GM19023 (cell line): ENCODE measurements at regions not wholly inside any gene's neighbourhood (a gene's known extent, or its start where the extent isn't known, plus 50 kb on each side); places are given as distances from the start of the nearest gene placed in this dataset.
"Not testable (repeated sequence)": the region's sequence is repeated elsewhere in the genome, so short reads cannot be mapped to it uniquely, and the experiment has no call there.

Source experiments
- ATAC-seq: cut with Tn5 transposase; IDR thresholded peaks from one replicate; pipeline ENCODE4 v1.9.1; 2021; ENCODE audit warnings: mild to moderate bottlenecking, moderate library complexity; ENCODE audit not compliant: unreplicated experiment

DNA sequence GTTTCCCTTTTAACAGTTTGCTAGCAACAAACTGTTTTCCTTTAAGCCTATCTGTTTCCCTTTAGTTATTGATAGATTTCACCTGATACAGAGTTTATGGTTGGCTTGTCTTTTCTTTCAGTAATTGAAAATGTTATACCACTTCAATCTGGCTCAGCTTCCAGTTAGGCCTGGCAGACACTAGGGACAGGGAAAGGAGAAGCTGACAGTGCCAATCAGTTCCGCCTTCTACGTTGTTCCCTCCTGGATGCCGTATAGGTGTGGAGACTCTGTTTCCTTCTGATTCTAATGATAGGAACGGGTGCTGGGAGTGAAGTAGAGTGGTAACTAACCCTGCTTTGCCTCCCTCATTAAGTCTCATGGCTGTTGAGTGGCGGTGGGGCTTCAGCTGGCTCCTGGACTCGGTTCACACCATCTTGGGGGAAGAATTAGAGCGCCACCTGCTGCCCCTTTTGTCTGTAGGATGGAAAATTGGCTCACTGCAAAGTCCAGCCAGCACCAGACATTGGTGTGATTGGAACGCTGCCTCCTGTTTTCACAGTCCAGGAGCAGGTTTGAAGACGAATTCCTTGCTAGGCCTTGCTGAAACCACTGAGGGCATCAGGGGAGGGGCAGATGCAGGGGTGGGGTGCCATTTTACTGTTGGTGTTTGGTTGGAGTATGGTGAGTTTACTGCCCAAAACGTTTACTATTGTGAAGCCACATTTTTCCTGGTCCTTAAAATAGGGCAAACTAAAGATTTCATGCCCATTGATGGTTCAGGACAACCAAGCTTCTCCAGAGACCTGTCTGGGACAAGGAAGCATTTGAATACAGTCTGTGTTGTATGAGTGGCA lies 1729.5 kb downstream of the GRIK2 start:
- ATAC-seq: peak; percentile 89

GRCh38 chr6:103119056-103119455 lies 1725.5 kb downstream of the GRIK2 start:
- no peak for ATAC-seq

DNA sequence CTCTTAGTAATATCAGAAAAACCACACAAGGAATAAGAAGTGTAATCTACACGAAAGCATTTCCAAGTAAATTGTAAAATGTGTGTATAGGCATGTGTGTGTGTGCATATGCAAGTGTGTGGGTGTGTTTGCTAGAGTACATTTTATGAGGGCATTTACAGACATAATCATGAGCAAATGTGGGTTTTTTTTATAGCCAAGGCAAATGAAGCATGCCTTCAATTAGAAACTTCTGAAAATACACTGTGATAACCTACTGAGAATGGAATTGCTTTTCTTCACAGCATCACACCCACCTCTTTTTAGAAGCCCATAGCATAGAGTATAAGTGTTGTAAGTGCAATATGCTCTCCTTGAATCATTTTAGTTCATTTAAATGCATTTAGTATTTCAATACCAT lies 1721.1 kb downstream of the GRIK2 start:
- no peak for ATAC-seq

GRCh38 chr6:103113416-103113815 lies 1719.9 kb downstream of the GRIK2 start:
- no peak for ATAC-seq

- ATAC-seq: no peak
Measured at GRCh38 chr6:103107985-103108384, 1714.5 kb downstream of the GRIK2 start.

DNA sequence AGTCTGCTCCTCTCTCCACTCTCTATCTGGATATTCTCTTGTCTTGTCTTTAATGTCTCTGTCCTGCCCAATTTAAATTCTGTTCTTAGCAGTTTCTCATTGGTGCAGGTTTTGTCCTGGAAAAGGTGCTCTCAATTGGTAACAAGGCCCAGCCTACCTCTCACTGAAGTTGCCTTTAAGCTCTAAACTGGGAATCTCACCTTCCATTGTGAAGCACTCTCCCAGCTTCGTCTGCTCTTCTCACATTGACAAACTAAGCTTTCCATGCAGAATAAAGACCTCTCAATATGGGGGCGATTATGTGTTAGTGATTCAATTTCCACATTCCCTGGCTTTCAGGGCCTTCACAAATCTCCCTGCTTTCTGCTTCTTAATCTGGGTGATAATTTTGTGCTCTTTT lies 1712.2 kb downstream of the GRIK2 start:
- no peak for ATAC-seq

DNA sequence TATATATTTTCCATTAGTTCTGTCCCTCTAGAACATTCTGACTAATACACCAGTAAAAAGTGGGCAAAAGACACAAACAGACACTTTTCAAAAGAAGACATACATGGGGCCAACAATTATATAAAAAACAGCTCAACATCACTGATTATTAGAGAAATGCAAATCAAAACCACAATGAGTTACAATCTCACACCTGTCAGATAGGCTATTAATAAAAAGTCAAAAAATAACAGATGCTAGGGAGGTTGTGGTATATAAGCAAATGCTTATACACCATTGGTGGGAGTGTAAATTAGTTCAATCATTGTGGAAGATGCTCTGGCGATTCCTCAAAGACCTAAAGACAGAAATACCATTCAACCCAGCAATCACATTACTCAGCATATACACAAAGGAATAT lies 1707.8 kb downstream of the GRIK2 start:
- ATAC-seq: no peak

- ATAC-seq: not testable (repeated sequence)
Measured at GRCh38 chr6:103092414-103092813, 1698.9 kb downstream of the GRIK2 start.

DNA sequence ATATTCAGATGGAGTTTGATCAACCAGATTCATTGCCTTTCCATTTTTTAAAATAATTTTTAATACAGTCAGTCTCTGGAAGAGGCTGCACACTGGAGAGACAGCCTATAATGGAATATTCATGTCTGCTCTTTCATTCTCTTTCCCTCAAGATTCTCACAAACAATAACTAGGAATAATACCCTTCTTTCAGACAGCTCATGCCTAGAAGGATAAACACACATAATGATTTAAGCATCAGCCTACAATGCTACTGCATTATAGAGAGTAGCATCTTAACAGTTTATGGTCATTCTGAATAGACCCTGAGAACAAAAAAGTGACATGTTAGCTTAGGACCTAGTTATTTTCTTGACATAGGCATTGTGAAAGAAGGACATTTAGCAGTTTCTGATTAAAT lies 1692.3 kb downstream of the GRIK2 start:
- ATAC-seq: no peak

GRCh38 chr6:103081876-103082630 lies 1688.5 kb downstream of the GRIK2 start:
- ATAC-seq: no peak

DNA sequence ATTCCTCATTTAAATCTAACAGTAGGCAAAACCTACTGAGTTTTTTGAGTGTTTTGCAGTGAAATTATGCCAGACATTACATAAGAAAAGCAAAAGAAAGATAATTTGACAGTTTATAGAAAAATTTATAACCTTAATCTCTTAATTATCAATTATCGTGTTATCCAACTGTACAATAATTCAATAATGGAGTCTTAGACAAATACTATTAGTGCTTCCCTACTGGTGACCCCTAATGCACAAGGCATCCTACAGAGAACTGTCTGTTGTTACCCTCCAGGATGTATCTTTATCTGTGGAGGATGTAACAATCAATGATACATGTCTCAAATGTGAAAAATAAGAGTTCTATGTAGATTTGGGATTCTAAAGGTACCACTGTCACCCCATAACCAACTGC lies 1687.6 kb downstream of the GRIK2 start:
- no peak for ATAC-seq

- ATAC-seq: no peak
Measured at GRCh38 chr6:103080497-103080896, 1687.0 kb downstream of the GRIK2 start.

DNA sequence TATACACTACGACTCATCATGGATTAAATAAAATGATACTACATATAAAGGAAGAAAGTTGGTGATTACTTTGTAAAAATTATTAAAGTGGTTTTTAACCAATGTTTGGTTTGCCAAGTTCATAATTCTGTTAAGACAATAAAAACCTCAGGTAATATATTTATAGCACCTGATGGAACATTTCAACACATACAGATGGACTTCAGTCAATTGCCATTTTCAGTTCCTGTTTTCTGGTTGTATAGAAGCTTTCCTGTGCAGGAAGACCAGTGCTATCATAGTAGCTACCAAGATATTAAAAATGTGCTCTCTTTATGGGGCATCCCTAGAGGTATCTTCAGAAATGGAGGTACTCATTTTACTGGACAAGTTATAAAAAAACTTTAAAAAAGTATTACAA lies 1686.4 kb downstream of the GRIK2 start:
- no peak for ATAC-seq

DNA sequence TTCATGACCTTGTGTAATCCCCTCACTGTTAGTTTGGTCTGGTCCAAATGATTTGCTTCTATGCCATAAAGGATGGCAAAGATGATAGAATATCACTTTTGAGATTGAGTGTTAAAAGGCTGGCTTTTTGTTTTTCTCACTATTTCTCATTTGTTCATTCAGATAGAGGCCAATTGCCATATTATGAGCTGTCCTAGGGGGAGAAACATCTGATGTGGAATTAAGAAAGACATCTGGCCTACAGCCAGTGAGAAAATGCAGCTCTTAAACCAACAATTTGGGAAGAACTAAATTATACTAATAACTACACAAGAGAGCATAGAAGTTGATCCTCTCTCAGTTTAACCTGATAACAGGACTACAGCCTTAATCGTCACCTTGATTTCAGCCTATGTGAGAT lies 1668.6 kb downstream of the GRIK2 start:
- ATAC-seq: no peak

- ATAC-seq: no peak
Measured at GRCh38 chr6:103047567-103047966, 1654.1 kb downstream of the GRIK2 start.

- ATAC-seq: no peak
Measured at GRCh38 chr6:103042336-103042735, 1648.8 kb downstream of the GRIK2 start.

- no peak for ATAC-seq
Measured at GRCh38 chr6:103036846-103037245, 1643.3 kb downstream of the GRIK2 start.

DNA sequence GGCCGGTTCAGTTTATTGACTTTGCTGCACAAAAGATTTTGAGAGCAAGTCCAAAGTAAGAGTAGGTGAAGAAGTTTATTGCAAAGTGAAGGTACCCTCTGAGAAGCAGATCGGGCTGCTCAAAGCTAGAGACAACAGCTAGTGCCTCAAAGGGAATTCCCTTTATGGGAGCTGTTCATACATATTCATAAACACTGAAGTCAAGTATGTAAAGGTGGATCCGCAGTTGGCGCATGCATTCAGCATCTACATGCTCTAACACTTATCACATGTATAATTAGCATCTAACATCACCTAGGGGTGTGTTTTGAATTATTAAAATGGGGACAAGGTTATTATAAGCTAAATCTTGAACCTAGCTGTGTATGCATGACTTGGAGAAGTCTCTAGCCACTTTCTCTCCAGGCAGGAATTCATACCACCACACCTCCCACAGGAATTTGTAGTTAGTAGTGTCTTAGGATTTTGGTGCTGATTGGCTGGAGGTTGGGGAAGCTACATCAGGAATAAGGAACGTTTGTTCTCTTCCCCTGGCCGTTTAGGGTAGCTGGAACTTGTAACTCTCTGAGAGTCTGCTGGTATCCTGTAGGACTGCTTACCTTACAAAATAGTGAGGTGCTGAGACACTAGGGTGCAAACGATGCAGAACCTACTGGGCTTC lies 1633.9 kb downstream of the GRIK2 start:
- no peak for ATAC-seq

DNA sequence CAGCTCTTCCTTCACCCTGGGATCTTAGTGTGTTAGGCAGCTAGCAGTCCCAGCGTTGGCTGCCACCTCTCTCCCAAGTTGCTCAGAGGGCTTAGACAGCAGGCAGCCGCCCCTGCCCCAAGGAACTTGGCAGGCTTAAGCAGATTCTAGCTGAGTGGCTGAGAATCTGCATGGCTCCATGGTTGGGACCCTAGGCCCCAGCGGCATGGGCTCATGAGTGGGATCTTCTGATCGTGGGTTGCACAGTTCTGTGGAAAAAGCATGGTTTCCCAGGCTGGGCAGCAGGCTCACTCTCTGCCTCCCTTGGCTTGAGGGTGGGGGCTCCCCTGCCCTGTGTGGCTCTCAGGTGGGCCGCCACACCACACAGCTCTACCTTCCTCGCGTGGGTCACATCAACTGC lies 1624.9 kb downstream of the GRIK2 start:
- no peak for ATAC-seq

DNA sequence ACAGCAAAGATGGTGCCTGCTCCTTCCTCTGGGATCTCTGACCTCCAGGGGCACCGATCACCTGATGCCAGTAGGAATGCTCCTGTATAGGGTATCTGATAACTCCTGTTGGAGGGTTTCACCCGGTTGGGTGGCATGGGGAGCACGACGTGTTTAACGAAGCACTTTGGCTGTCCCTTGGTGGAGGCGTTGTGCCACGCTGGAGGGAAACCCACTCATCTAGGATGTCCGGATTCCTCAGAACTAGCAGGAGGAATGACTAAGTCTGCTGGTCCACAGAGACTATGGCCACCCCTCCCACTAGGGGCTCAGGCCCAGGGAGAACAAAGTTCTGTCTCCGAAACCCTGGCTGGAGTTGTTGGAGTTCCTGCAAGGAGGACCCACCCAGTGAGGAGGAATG lies 1624.4 kb downstream of the GRIK2 start:
- ATAC-seq: no peak

- ATAC-seq: no peak
Measured at GRCh38 chr6:103011605-103012004, 1618.1 kb downstream of the GRIK2 start.

DNA sequence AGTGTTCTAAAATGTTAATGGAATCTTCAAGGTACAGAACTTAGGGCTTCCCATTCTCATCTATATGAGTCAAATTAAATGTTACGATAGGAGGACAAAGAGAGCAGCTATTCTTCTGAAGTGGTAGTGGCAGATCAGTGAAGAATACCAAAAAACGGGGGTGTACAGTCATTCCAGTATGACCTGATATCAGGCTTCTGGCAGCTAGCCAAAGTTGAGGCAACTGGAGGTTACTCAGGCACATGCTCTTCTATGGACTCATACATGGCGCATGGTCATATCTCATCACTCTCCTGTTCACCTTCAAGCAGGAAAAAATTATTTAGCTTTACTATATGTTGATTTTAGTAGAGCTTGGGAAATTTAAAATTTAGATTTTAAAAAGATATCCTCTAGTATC lies 1608.8 kb downstream of the GRIK2 start:
- ATAC-seq: no peak
